Nephron progenitor cell (in vitro differentiated cells): ENCODE measurements at regions not wholly inside any gene's neighbourhood (a gene's known extent, or its start where the extent isn't known, plus 50 kb on each side); places are given as distances from the start of the nearest gene placed in this dataset.

Source experiments
- DNase-seq: peaks from one replicate; pipeline ENCODE4 v3.0.0; 2021
- H3K27ac Mint-ChIP-seq: 2 replicates; pipeline ENCODE4 v1.8.0; 2021; ENCODE audit warnings: mild to moderate bottlenecking, moderate library complexity, mixed read lengths
- H3K27me3 Mint-ChIP-seq: 2 replicates; pipeline ENCODE4 v1.8.0; 2021; ENCODE audit warnings: mild to moderate bottlenecking, low read depth, mixed read lengths; ENCODE audit not compliant: poor library complexity
- H3K36me3 Mint-ChIP-seq: 2 replicates; pipeline ENCODE4 v1.8.0; 2021; ENCODE audit warnings: low read depth, mixed read lengths
- H3K4me1 Mint-ChIP-seq: 2 replicates; pipeline ENCODE4 v1.8.0; 2021; ENCODE audit warnings: mixed read lengths
- H3K4me3 Mint-ChIP-seq: 2 replicates; pipeline ENCODE4 v1.8.0; 2021; ENCODE audit warnings: mild to moderate bottlenecking, moderate library complexity, mixed read lengths
- H3K9me3 Mint-ChIP-seq: 2 replicates; pipeline ENCODE4 v1.8.0; 2021; ENCODE audit warnings: mild to moderate bottlenecking, moderate library complexity, mixed read lengths
- TF ChIP-seq, protein P1 (sequence below): fragments of 200-600 bp; sonication (generic); IDR thresholded peaks from 2 replicates; pipeline ENCODE4 v1.5.0; 2021; ENCODE audit warnings: antibody characterized with exemption

DNA sequence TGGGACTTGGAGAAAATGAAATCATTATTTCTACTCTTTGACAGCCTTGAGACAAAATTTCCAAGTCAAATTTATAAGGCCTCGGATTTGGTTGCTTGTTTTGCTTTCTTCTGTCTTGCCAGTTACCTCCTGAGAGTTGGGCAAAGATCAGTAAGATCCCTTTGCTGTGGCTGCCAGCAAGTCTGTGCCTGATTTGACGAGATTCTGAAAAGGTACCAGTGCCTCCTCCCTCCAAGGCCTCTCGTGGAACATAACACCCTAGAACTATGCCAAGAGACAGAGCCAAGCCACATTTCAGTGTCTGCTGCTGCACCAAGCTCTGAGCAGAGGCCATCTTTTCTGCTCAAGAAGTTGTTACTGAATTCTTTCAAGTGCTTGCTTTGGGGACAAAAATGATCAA lies 61.0 kb downstream of the GTPBP8 start:
- Mint-ChIP-seq H3K36me3 (peaks cover 11% of the 10 kb centered on the region), H3K4me1 (no peaks in the 10 kb centered on the region), H3K27me3 (peaks cover 3% of the 10 kb centered on the region), H3K27ac (no peak overlapping the region), H3K9me3 (peaks cover 18% of the 10 kb centered on the region), H3K4me3 (no peak overlapping the region)
- TF ChIP-seq, protein P1, sequence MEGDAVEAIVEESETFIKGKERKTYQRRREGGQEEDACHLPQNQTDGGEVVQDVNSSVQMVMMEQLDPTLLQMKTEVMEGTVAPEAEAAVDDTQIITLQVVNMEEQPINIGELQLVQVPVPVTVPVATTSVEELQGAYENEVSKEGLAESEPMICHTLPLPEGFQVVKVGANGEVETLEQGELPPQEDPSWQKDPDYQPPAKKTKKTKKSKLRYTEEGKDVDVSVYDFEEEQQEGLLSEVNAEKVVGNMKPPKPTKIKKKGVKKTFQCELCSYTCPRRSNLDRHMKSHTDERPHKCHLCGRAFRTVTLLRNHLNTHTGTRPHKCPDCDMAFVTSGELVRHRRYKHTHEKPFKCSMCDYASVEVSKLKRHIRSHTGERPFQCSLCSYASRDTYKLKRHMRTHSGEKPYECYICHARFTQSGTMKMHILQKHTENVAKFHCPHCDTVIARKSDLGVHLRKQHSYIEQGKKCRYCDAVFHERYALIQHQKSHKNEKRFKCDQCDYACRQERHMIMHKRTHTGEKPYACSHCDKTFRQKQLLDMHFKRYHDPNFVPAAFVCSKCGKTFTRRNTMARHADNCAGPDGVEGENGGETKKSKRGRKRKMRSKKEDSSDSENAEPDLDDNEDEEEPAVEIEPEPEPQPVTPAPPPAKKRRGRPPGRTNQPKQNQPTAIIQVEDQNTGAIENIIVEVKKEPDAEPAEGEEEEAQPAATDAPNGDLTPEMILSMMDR: no peak
- no peak for DNase-seq

DNA sequence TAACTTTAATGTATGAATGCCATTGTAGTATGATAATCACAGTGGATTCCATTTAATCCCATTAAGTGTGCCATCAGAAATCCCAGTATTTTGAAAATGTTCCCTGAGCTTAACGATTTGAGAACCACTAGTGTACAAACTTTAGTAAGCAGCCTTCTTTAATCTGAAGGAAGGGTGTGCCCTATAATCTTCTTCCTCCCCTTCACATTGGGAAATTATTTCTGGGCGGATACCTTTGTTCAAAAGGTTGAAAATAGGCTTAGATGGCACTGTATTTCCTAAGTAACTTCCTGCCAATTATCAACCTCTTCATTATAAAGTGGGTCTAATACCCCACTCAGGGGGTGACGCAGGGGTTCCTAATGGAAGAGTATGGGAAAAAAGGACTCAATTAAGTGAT lies 62.4 kb downstream of the GTPBP8 start:
- Mint-ChIP-seq H3K27me3 (peaks cover 2% of the 10 kb centered on the region), H3K4me3 (no peak overlapping the region), H3K9me3 (peaks cover 8% of the 10 kb centered on the region), H3K4me1 (no peaks in the 10 kb centered on the region), H3K27ac (no peak overlapping the region), H3K36me3 (peaks cover 1% of the 10 kb centered on the region)
- DNase-seq: no peak
- TF ChIP-seq, protein P1: no peak

DNA sequence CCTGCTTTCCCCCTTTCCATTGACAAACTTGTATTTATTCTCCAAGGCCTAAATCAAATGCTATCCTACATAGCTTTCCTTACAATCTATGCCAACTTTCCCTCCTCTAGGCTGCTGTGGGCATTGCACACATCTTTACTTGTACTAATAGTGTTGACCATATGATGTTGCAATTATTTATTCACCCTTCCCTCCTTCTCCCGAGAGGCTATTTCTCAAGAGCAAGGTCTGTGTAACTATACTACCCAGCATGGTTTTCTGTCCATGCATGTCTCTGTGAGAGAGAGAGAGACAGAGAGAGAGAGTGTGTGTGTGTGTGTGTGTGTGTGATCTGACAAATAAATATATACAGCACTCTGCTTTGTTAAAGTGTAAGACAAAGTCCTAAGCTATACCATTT lies 63.8 kb downstream of the GTPBP8 start:
- DNase-seq: no peak
- Mint-ChIP-seq H3K4me1 (no peaks in the 10 kb centered on the region), H3K27ac (no peak overlapping the region), H3K9me3 (peaks cover 3% of the 10 kb centered on the region), H3K4me3 (no peak overlapping the region), H3K36me3 (no peaks in the 10 kb centered on the region), H3K27me3 (no peaks in the 10 kb centered on the region)
- TF ChIP-seq, protein P1: no peak

- TF ChIP-seq, protein P1: no peak
- DNase-seq: no peak
- H3K36me3 Mint-ChIP-seq: no peaks in the 10 kb centered on the region
- H3K9me3 Mint-ChIP-seq: peaks cover 3% of the 10 kb centered on the region
- H3K27ac Mint-ChIP-seq: no peak overlapping the region
- no peaks in the 10 kb centered on the region for H3K27me3 Mint-ChIP-seq
- H3K4me3 Mint-ChIP-seq: no peak overlapping the region
- H3K4me1 Mint-ChIP-seq: no peaks in the 10 kb centered on the region
Measured at GRCh38 chr3:113055201-113055600, 64.4 kb downstream of the GTPBP8 start.

- H3K27me3 Mint-ChIP-seq: no peaks in the 10 kb centered on the region
- H3K4me1 Mint-ChIP-seq: no peaks in the 10 kb centered on the region
- no peak overlapping the region for H3K27ac Mint-ChIP-seq
- no peak overlapping the region for H3K4me3 Mint-ChIP-seq
- TF ChIP-seq, protein P1: no peak
- DNase-seq: no peak
- no peaks in the 10 kb centered on the region for H3K36me3 Mint-ChIP-seq
- H3K9me3 Mint-ChIP-seq: peaks cover 3% of the 10 kb centered on the region
Measured at GRCh38 chr3:113055961-113056360, 65.2 kb downstream of the GTPBP8 start.

- no peak for DNase-seq
- H3K4me1 Mint-ChIP-seq: no peaks in the 10 kb centered on the region
- no peak overlapping the region for H3K4me3 Mint-ChIP-seq
- TF ChIP-seq, protein P1: no peak
- no peak overlapping the region for H3K27ac Mint-ChIP-seq
- H3K9me3 Mint-ChIP-seq: peaks cover 3% of the 10 kb centered on the region
- H3K36me3 Mint-ChIP-seq: peaks cover 8% of the 10 kb centered on the region
- no peaks in the 10 kb centered on the region for H3K27me3 Mint-ChIP-seq
Measured at GRCh38 chr3:113057117-113057516, 66.3 kb downstream of the GTPBP8 start.
